ENCODE measurements at regions not wholly inside any gene's neighbourhood (a gene's known extent, or its start where the extent isn't known, plus 50 kb on each side); places are given as distances from the start of the nearest gene placed in this dataset.
"Not testable (repeated sequence)": the region's sequence is repeated elsewhere in the genome, so short reads cannot be mapped to it uniquely, and the experiment has no call there.

- not testable (repeated sequence) for TF ChIP-seq EZH2phosphoT487 (IDR thresholded peaks at IDR 0.05; ENCODE audit: low read depth, severe bottlenecking, unreplicated experiment); CTCF (IDR thresholded peaks at IDR 0.05; ENCODE audit: poor library complexity); EZH2 (IDR thresholded peaks at IDR 0.05; ENCODE audit: borderline replicate concordance)
Measured at GRCh38 chrX:144134448-144135119, 250.7 kb downstream of the UBE2NL start.

Measured in hepatocyte (in vitro differentiated cells).